HFF-Myc (cell line): ENCODE measurements at regions not wholly inside any gene's neighbourhood (a gene's known extent, or its start where the extent isn't known, plus 50 kb on each side); places are given as distances from the start of the nearest gene placed in this dataset.

ENCODE experiments used
- DNase-seq: peaks from one replicate; pipeline ENCODE4 v3.0.0-alpha.2; 2011; ENCODE audit warnings: low read depth; ENCODE audit errors: extremely low read depth
- H3K4me3 ChIP-seq: replicated peaks from 2 replicates; pipeline ENCODE4 v1.5.1; 2011; ENCODE audit warnings: low read depth, mild to moderate bottlenecking, control low read depth, low read length
- TF ChIP-seq, protein P1 (sequence below): IDR thresholded peaks from 2 replicates; pipeline ENCODE4 v1.5.1; 2012; ENCODE audit warnings: mild to moderate bottlenecking, low read depth, low read length, control low read depth; ENCODE audit errors: missing control alignments

DNA sequence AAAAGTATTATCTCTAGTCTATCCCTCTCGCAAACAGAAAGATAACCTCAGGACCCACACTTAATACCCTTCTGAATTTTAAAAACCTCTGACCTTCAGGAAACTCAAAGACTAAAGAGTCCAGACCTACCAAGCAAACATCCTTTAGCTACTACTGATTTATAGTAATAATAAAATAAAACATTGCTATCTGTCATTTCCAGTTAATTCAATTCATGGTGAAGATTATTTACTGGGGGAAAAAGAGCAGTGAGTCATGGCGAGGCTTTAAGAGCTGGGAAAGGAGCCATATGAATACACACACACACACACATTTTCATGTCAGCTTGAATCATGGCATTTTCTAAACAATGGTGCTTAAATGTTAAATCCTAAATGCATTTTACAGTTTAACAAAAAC lies 87.1 kb downstream of the FAM76B start:
- H3K4me3 ChIP-seq = no peak overlapping the region
- TF ChIP-seq, protein P1, sequence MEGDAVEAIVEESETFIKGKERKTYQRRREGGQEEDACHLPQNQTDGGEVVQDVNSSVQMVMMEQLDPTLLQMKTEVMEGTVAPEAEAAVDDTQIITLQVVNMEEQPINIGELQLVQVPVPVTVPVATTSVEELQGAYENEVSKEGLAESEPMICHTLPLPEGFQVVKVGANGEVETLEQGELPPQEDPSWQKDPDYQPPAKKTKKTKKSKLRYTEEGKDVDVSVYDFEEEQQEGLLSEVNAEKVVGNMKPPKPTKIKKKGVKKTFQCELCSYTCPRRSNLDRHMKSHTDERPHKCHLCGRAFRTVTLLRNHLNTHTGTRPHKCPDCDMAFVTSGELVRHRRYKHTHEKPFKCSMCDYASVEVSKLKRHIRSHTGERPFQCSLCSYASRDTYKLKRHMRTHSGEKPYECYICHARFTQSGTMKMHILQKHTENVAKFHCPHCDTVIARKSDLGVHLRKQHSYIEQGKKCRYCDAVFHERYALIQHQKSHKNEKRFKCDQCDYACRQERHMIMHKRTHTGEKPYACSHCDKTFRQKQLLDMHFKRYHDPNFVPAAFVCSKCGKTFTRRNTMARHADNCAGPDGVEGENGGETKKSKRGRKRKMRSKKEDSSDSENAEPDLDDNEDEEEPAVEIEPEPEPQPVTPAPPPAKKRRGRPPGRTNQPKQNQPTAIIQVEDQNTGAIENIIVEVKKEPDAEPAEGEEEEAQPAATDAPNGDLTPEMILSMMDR = no peak
- DNase-seq = peak; percentile 77

GRCh38 chr11:95700471-95700817 lies 89.1 kb downstream of the FAM76B start:
- no peak for DNase-seq
- H3K4me3 ChIP-seq = no peak overlapping the region
- TF ChIP-seq, protein P1 = no peak

GRCh38 chr11:95699631-95700470 lies 89.7 kb downstream of the FAM76B start:
- TF ChIP-seq, protein P1 = no peak
- no peak overlapping the region for H3K4me3 ChIP-seq
- no peak for DNase-seq

- TF ChIP-seq, protein P1 = no peak
- no peak for DNase-seq
- no peak overlapping the region for H3K4me3 ChIP-seq
Measured at GRCh38 chr11:95698676-95699557, 90.7 kb downstream of the FAM76B start.

DNA sequence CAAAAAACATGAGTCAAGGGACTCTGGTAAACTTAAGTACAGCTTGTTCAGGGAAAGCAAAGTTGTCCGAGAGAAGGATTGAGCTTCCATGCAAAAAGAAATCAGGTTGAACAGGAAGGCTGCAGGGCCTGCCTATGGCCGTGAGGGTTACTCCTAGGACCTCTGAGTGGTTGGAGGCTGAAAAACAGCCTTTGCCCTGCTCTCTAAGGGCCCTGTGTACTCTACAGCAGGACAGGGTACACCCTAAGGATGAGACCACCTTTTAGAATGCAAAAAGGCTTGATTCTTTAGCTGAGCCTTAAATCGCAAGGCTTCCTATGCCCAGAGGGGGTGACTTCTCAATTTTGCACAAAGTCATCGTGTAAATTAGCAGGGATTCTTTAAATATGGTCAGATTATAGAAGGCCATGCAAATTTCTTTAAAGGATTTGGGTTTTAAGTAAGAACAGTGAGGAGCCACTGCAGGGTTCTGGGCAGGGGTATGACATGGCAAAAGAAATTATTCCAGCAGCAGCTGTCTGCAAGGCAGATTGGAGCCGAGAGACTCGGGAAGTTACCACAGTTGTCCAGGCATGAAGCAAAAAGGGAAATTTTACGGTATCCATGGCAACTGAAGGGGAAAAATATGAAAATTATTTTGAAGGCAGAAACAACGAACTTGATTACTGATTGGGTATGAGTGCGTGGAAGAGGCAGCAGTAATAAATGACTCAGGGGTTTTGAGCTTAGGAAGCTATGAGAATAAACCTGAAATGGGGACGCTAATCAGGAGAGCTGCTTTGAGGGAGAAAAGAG lies 91.8 kb downstream of the FAM76B start:
- TF ChIP-seq, protein P1 = no peak
- H3K4me3 ChIP-seq = no peak overlapping the region
- no peak for DNase-seq

GRCh38 chr11:95695181-95695580 lies 94.4 kb downstream of the FAM76B start:
- H3K4me3 ChIP-seq = no peak overlapping the region
- TF ChIP-seq, protein P1 = no peak
- DNase-seq = no peak
